Loucy (cell line): ENCODE measurements at regions not wholly inside any gene's neighbourhood (a gene's known extent, or its start where the extent isn't known, plus 50 kb on each side); places are given as distances from the start of the nearest gene placed in this dataset.

Experiments
- CTCF ChIP-seq: fragments of 200-600 bp; sonication (generic); conservative IDR thresholded peaks from 2 replicates; pipeline ENCODE4 v1.5.1; 2014; ENCODE audit warnings: mild to moderate bottlenecking, antibody characterized with exemption, low read length
- EZH2phosphoT487 ChIP-seq: fragments of 200-600 bp; IDR thresholded peaks from 2 replicates; pipeline ENCODE4 v1.6.1; 2018; ENCODE audit warnings: antibody characterized with exemption, mild to moderate bottlenecking, moderate library complexity, borderline replicate concordance

DNA sequence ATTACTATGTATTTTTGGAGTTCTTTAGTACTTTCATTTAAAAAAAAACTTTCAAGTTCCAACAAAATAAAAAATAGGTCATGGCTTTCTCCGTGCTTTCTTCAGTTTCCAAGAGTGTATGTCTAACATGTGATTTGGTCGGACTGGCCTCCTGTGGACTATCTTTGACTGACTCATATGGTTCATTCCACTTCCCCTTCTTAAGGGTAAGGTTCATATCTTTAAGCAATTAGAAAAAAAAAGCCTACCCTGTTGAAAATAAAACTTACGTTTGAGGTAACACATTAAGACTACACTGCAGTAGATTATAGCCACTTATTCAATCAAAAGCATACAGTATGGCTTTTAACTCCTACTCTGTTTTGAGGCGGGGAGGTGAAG is 112.8 kb upstream of the AHR start:
- TF ChIP-seq CTCF (no peak), EZH2phosphoT487 (no peak)
